Activated CD8-positive, alpha-beta memory T cell treated with anti-CD3 and anti-CD28 coated beads, Interleukin-2, amount 10 ng/mL, durations not matched to agents 7 days and 5 days (primary cell): ENCODE measurements at regions not wholly inside any gene's neighbourhood (a gene's known extent, or its start where the extent isn't known, plus 50 kb on each side); places are given as distances from the start of the nearest gene placed in this dataset.

Experiments used
- ATAC-seq: fragments of 150-1000 bp; cut with Tn5 transposase; one replicate; pipeline ENCODE4 v1.10.0; 2021; ENCODE audit warnings: moderate library complexity
- CTCF ChIA-PET: fragments of 350-600 bp; sonication (Branson Sonifier 250); formaldehyde crosslinking; loops from one replicate; lab custom pipeline; 2021; ENCODE audit warnings: antibody characterized with exemption; lab: Charles Lee
- DNase-seq: peaks from one replicate; pipeline ENCODE4 v3.0.0-alpha.2; 2020
- H3K27ac Mint-ChIP-seq: one replicate; pipeline ENCODE4 v1.8.0; 2021; ENCODE audit warnings: mild to moderate bottlenecking, mixed read lengths
- H3K27me3 Mint-ChIP-seq: one replicate; pipeline ENCODE4 v1.8.0; 2021; ENCODE audit warnings: mixed read lengths
- H3K36me3 Mint-ChIP-seq: one replicate; pipeline ENCODE4 v1.8.0; 2021; ENCODE audit warnings: mild to moderate bottlenecking, mixed read lengths
- H3K4me1 Mint-ChIP-seq: one replicate; pipeline ENCODE4 v1.8.0; 2021; ENCODE audit warnings: mixed read lengths
- H3K4me3 Mint-ChIP-seq: one replicate; pipeline ENCODE4 v1.8.0; 2021; ENCODE audit warnings: mild to moderate bottlenecking, moderate library complexity, mixed read lengths
- H3K9me3 Mint-ChIP-seq: one replicate; pipeline ENCODE4 v1.8.0; 2022; ENCODE audit warnings: low read depth, mixed read lengths

GRCh38 chr3:153740109-153740508 is 381.1 kb upstream of the ARHGEF26 start:
- ATAC-seq (no peak), DNase-seq (no peak)
- peaks cover 3% of the 10 kb centered on the region for H3K9me3 Mint-ChIP-seq

DNA sequence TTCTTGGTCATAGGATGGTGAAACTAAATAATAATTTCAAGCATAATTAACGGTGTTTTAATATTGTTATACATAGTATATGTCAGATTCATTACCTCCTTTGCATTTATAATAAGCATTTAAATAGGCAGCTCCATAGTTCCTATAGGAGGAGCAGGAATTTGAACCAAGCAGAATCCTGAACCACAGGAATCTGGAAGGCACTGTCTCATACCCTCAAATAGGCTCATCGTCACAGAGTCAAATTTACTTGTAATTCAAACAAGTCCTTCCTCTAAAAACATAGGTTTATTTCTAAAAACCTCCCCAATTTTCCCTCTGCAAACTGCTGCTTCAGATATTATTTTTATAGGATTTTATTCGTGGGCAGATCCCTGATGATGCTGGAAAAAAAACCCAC is 376.3 kb upstream of the ARHGEF26 start:
- Mint-ChIP-seq H3K27me3 (no peaks in the 10 kb centered on the region), H3K36me3 (no peaks in the 10 kb centered on the region), H3K4me1 (no peaks in the 10 kb centered on the region), H3K4me3 (no peak overlapping the region), H3K27ac (no peak overlapping the region), H3K9me3 (no peaks in the 10 kb centered on the region)
- CTCF ChIA-PET: interaction anchor here (1.8 kb wide), 1 partner anchor 18 kb away, joined by 4 read pairs; no protein-coding TSS in a partner anchor
- DNase-seq: no peak
- no peak for ATAC-seq

More at GRCh38 chr3:153740109-153740508, 381.1 kb upstream of the ARHGEF26 start:
- no peak overlapping the region for H3K27ac Mint-ChIP-seq
- CTCF ChIA-PET: no interaction called here
- no peaks in the 10 kb centered on the region for H3K36me3 Mint-ChIP-seq
- no peaks in the 10 kb centered on the region for H3K27me3 Mint-ChIP-seq
- H3K4me3 Mint-ChIP-seq: no peak overlapping the region
- no peaks in the 10 kb centered on the region for H3K4me1 Mint-ChIP-seq

GRCh38 chr3:153746211-153746610 is 375.0 kb upstream of the ARHGEF26 start:
- Mint-ChIP-seq H3K9me3 (no peaks in the 10 kb centered on the region), H3K27me3 (no peaks in the 10 kb centered on the region), H3K4me3 (no peak overlapping the region), H3K27ac (no peak overlapping the region), H3K4me1 (no peaks in the 10 kb centered on the region), H3K36me3 (no peaks in the 10 kb centered on the region)
- no peak for DNase-seq
- no peak for ATAC-seq
- CTCF ChIA-PET: no interaction called here

DNA sequence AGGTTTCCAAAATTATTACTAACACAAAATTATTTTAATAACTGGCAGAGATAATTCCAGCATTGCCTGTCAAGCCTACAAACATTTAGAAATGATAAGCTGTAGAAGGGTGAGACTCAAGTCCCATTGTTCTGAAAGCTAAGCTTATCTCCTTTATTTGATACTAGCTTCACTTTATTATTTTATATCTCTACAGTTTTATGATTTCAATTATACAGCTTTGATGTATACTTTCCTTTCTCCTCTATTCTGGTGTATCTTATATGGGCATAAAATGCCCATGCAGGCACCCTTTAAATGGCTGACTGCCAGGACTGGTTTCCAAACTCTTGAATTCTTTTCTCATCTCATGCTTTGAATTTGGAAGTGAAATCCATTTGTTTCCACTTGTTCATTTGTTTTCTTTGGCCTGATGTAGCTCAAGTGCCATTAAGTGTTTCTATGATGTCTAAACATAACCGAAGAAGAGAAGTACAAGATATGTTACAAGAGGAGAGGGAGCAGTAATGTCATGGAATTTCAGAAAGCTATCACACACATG is 372.1 kb upstream of the ARHGEF26 start:
- H3K9me3 Mint-ChIP-seq: no peaks in the 10 kb centered on the region
- no peaks in the 10 kb centered on the region for H3K36me3 Mint-ChIP-seq
- no peak overlapping the region for H3K4me3 Mint-ChIP-seq
- ATAC-seq (no peak), DNase-seq (no peak)
- CTCF ChIA-PET: no interaction called here
- H3K27ac Mint-ChIP-seq: no peak overlapping the region
- H3K27me3 Mint-ChIP-seq: no peaks in the 10 kb centered on the region
- no peaks in the 10 kb centered on the region for H3K4me1 Mint-ChIP-seq

DNA sequence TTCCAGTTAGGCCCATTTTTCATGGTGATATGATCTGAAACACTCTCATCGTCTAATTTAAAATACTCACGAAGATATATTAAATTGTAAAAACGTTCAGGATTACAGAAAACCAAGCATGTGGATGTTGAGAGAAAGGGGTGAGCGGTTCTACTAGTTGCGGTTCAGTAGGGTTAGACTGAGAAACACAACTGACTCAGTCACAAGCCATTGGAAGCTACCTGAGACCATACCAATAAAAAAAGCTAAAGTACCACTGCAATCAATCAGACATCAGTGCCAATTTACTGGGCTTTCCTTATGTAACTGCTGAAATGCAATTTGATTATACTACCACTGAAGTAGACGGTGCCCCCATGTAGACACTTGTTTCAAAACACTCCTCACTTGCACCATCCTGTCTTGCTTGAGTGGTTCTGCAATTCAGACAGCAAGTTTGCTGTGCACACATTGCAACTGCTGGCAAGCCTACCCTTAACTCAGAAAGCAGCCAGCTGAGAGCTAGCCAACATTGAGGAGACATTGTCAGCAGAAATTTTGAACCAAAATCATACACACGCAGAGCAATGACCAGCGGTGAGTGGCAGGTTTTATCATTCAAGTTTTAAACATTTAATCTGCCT is 368.7 kb upstream of the ARHGEF26 start:
- peaks cover 6% of the 10 kb centered on the region for H3K27me3 Mint-ChIP-seq
- H3K4me1 Mint-ChIP-seq: no peaks in the 10 kb centered on the region
- no peaks in the 10 kb centered on the region for H3K9me3 Mint-ChIP-seq
- H3K36me3 Mint-ChIP-seq: no peaks in the 10 kb centered on the region
- H3K4me3 Mint-ChIP-seq: no peak overlapping the region
- H3K27ac Mint-ChIP-seq: no peak overlapping the region
- CTCF ChIA-PET: interaction anchor here (1.1 kb wide), 1 partner anchor 15 kb away, joined by 3 read pairs; no protein-coding TSS in a partner anchor
- ATAC-seq (no peak), DNase-seq (no peak)

- DNase-seq (no peak), ATAC-seq (no peak)
- Mint-ChIP-seq H3K27me3 (peaks cover 6% of the 10 kb centered on the region), H3K4me3 (no peak overlapping the region), H3K36me3 (no peaks in the 10 kb centered on the region), H3K27ac (no peak overlapping the region), H3K4me1 (no peaks in the 10 kb centered on the region), H3K9me3 (no peaks in the 10 kb centered on the region)
- CTCF ChIA-PET: interaction anchor here (1.1 kb wide), 1 partner anchor 15 kb away, joined by 3 read pairs; no protein-coding TSS in a partner anchor
These were observed 368.2 kb upstream of the ARHGEF26 start for GRCh38 chr3:153753035-153753434.

DNA sequence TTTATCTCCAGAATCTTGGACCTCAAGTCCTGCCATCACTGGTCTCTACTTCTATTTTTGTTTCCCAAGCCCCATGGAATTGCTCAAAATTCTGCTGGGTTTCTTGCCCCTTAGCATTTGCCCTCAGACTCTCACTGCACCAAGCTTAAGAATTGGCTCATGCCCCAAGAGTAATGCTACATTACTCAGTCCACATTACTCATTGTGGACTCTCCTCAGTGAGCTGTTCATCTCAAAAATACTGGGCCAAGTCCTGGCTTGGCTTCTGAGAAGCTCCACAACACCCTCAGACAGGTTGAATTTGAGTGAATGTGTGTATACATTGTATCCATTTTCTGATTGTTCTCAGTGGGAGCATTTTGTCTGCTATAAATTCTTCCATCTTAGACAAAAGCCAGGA is 364.4 kb upstream of the ARHGEF26 start:
- Mint-ChIP-seq H3K36me3 (no peaks in the 10 kb centered on the region), H3K27ac (no peak overlapping the region), H3K27me3 (peaks cover 6% of the 10 kb centered on the region), H3K4me1 (no peaks in the 10 kb centered on the region), H3K4me3 (no peak overlapping the region), H3K9me3 (no peaks in the 10 kb centered on the region)
- ATAC-seq: no peak
- CTCF ChIA-PET: interaction anchor here (2.3 kb wide), 1 partner anchor 11 kb away, joined by 10 read pairs; no protein-coding TSS in a partner anchor
- DNase-seq: no peak

- Mint-ChIP-seq H3K4me1 (no peaks in the 10 kb centered on the region), H3K4me3 (no peak overlapping the region), H3K27me3 (peaks cover 6% of the 10 kb centered on the region), H3K36me3 (no peaks in the 10 kb centered on the region), H3K9me3 (no peaks in the 10 kb centered on the region), H3K27ac (no peak overlapping the region)
- ATAC-seq (no peak), DNase-seq (no peak)
- CTCF ChIA-PET: interaction anchor here (0.7 to 2.3 kb wide), 4 partner anchors 10 to 1976 kb away, joined by 3 to 10 read pairs (median 4); no protein-coding TSS in a partner anchor
These were observed 363.4 kb upstream of the ARHGEF26 start for GRCh38 chr3:153757839-153758238.

- DNase-seq (no peak), ATAC-seq (no peak)
- H3K4me3 Mint-ChIP-seq: no peak overlapping the region
- peaks cover under 1% of the 10 kb centered on the region for H3K9me3 Mint-ChIP-seq
- CTCF ChIA-PET: interaction anchor here (1.2 kb wide), 1 partner anchor 317 kb away, joined by 3 read pairs; no protein-coding TSS in a partner anchor
- H3K4me1 Mint-ChIP-seq: no peaks in the 10 kb centered on the region
- no peak overlapping the region for H3K27ac Mint-ChIP-seq
- H3K27me3 Mint-ChIP-seq: peaks cover 6% of the 10 kb centered on the region
- no peaks in the 10 kb centered on the region for H3K36me3 Mint-ChIP-seq
These were observed 360.2 kb upstream of the ARHGEF26 start for GRCh38 chr3:153760948-153761347.

DNA sequence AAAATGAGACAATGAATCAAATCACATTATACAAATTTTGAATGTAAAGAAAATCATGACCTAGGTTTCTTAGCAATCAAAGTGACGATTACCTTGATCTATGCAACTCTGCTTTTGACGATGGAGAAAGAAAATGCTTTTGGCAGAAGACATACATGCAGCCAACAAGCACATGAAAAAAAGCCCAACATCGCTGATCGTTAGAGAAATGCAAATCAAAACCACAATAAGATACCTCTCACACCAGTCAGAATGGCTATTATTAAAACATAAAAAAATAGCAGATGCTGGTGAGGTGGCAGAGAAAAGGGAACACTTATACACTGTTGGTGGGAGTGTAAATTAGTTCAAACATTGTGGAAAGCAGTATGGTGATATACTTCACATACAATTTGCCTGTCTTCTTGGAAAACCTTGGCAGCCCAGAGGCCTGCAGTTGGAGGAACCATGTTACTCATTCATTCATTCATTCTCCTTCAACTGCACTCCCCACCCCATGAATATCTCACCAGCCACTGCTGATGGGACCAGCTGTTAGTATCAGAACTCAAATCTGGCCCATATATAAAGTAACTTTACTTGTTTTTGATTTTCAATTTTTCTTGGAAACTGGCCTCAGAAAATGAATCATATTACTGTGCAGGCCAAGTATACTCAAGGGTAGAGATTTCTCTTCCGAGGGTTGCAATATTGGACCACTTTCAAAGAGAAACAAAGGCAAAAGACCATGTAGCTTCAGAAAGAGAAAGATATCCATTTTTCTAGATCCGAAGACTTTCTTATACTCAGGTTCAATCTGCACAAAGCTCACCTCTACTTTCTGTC is 358.6 kb upstream of the ARHGEF26 start:
- Mint-ChIP-seq H3K4me1 (no peaks in the 10 kb centered on the region), H3K36me3 (no peaks in the 10 kb centered on the region), H3K27me3 (no peaks in the 10 kb centered on the region), H3K9me3 (peaks cover 3% of the 10 kb centered on the region), H3K4me3 (no peak overlapping the region), H3K27ac (no peak overlapping the region)
- ATAC-seq (no peak), DNase-seq (no peak)
- CTCF ChIA-PET: interaction anchor here (1.3 kb wide), 1 partner anchor 18 kb away, joined by 4 read pairs; no protein-coding TSS in a partner anchor

DNA sequence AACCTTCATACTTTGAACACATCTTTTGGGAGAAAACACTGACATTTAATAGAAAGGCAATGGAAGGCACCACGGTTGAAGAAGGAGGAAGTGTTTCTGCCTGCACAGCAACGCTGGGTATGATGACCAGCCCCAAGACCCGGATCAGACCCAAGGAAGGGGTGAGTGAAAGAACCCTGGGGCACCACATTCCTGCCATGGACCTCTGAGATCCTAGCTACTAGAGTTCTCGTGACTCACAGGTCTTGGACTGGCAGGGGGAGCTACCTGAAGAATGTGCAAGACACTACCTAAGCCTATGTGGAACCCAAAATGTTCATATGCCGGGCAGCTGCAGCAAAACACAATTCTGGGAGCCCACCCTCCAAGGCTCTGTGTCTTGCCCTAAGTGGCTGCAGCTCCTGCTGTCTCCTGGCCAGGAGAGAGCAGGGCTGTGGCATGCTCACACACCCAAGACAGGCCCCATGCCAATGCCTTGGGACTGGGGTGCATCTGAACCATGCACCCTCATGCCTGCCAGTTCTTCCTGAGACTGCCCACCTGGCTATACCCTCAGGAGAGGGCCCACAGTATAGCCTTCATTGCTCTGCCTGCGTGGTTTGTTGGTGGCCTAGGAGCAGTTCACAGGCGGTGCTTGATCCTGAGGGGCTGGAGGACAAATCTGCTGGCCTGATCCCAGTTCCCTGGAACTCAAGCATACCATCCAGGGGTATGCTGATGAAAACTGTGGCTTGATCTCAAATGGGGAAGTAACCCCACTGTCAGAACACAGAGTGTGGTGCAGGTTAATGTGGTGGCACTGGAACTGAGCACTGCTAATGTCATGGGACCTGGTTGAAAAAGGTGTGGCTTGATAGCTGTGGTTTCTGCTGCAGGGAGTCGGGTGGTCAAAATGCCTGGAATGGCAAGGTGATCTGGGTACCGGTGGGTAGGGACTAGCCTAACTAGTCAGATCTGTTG is 353.3 kb upstream of the ARHGEF26 start:
- no peaks in the 10 kb centered on the region for H3K4me1 Mint-ChIP-seq
- no peak for DNase-seq

DNA sequence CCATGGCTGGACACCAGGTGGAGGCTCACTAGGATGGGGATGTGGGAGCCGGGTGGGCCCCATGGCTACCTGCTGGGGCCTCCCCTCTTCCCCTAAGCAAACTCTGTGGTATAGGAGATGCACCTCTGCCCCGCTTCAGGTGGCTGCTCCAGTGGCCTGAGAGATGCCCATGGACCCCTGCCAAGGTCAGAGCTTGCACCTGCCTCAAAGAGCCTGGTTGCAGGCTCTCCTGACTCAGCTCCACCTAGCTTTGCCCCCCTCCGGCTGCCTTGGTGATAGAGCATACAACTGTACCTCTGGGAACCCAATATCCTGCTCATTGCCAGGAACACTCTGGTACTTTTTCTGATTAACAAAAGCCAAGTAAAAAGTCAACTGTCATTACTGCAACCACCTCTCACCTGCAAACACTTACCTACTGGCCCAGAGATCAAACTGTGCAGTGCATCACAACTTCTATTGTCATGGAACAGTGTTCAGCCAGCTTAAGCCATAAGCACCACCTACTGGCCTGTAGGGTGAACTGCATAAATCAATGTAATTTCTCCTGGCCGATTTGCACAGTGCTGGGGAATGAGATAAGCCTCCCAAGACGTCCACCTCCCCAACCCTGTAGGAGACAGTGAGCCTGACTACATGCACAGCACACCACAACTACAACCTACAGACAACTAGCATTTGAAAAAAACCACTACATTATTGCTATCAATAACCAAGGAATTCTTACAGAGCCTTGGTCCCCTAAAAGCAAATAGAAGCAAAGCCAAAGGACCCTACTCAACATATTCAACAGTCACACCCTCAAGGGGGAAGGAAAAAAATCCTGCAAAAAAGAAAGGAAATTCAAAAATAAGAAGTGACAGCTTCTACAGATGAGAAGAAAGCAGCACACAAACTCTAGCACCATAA is 352.4 kb upstream of the ARHGEF26 start:
- ATAC-seq: peak; percentile 82

More for the DNA sequence above, 353.3 kb upstream of the ARHGEF26 start:
- Mint-ChIP-seq H3K9me3 (peaks cover 3% of the 10 kb centered on the region), H3K4me3 (no peak overlapping the region), H3K27ac (no peak overlapping the region), H3K36me3 (peaks cover 2% of the 10 kb centered on the region), H3K27me3 (peaks cover 11% of the 10 kb centered on the region)
- ATAC-seq: peak; percentile 23
- CTCF ChIA-PET: interaction anchor here (0.5 to 3.5 kb wide), 7 partner anchors 10 to 742 kb away, joined by 3 to 25 read pairs (median 3); no protein-coding TSS in a partner anchor

More for the DNA sequence above, 352.4 kb upstream of the ARHGEF26 start:
- peaks cover 2% of the 10 kb centered on the region for H3K36me3 Mint-ChIP-seq
- H3K9me3 Mint-ChIP-seq: peaks cover 3% of the 10 kb centered on the region
- no peaks in the 10 kb centered on the region for H3K4me1 Mint-ChIP-seq
- peak; percentile 55 for DNase-seq
- H3K27ac Mint-ChIP-seq: no peak overlapping the region
- no peak overlapping the region for H3K4me3 Mint-ChIP-seq
- peaks cover 13% of the 10 kb centered on the region for H3K27me3 Mint-ChIP-seq
- CTCF ChIA-PET: interaction anchor here (0.5 to 3.5 kb wide), 5 partner anchors 11 to 743 kb away, joined by 3 to 25 read pairs (median 4); no protein-coding TSS in a partner anchor
